ENCODE measurements at regions not wholly inside any gene's neighbourhood (a gene's known extent, or its start where the extent isn't known, plus 50 kb on each side); places are given as distances from the start of the nearest gene placed in this dataset.

DNA sequence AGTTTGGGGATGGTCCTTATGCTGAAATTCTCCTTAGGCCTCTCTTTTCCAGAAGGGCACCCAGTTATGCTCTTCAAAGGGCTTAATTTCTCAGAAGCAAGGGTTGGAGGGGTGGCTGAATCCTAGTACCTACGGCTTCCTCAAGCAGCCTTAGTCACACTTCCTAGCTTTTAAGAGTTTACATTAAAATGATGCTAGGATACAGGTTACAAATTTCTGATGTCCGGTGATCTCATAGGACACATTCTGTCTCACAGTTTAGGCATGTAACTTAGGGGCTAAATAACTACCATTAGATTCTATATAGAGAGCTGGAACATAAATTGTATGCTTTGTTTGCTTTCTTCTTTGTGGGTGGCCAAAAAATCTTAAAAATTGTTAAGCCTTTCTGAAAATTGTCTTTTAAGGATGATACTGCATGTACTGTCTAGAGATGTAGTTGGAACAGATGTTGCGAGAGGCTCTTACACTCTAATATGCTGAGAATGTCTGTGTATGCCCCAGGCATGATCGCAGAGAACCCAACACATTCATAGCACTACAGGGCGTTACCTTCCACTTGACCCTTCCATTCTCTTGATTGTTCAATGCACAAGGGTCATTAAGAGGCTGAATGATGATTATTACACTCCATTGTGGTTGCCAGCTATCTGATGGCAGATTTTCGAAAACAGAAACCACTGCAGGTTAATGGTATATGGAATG, 139.1 kb downstream of the TMEM38B start:
- Histone ChIP-seq H3K4me1 (no peaks in the 10 kb centered on the region), H3K27ac (no peak overlapping the region), H3K9me3 (no peaks in the 10 kb centered on the region), H3K4me3 (no peak overlapping the region), H3K36me3 (no peaks in the 10 kb centered on the region), H3K27me3 (no peaks in the 10 kb centered on the region)
- 92 to 93% methylated on average over 5 of the region's 6 CpGs for WGBS, 2 donors (ENCODE audit: low coverage in 1 of 2)
- TF ChIP-seq, protein P1, sequence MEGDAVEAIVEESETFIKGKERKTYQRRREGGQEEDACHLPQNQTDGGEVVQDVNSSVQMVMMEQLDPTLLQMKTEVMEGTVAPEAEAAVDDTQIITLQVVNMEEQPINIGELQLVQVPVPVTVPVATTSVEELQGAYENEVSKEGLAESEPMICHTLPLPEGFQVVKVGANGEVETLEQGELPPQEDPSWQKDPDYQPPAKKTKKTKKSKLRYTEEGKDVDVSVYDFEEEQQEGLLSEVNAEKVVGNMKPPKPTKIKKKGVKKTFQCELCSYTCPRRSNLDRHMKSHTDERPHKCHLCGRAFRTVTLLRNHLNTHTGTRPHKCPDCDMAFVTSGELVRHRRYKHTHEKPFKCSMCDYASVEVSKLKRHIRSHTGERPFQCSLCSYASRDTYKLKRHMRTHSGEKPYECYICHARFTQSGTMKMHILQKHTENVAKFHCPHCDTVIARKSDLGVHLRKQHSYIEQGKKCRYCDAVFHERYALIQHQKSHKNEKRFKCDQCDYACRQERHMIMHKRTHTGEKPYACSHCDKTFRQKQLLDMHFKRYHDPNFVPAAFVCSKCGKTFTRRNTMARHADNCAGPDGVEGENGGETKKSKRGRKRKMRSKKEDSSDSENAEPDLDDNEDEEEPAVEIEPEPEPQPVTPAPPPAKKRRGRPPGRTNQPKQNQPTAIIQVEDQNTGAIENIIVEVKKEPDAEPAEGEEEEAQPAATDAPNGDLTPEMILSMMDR (IDR thresholded peaks at IDR 0.05), result no peak
- no peak for ATAC-seq

DNA sequence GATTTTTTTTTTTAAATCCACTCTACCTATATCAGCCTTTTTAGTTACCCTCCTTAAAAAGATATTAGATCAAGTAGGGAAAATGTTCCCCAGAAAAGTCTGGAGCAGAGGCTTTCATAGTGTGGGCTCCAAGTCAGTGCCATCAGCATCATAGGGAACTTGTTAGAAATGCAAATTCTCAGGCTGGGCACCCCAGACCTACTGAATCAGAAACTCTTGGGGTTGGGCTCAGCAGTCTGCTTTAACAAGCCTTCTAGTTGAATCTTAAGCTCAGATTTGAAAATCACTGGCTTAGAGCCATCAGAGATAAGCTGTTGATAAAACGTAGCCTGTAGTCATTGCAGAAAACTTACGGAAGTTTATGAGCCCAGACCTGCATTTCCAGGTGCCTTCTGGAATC, 140.1 kb downstream of the TMEM38B start:
- ATAC-seq, result no peak
- TF ChIP-seq EP300 (IDR thresholded peaks at IDR 0.05), result no peak
- TF ChIP-seq, protein P1 (IDR thresholded peaks at IDR 0.05), result no peak
- no peak for TF ChIP-seq POLR2AphosphoS5 (IDR thresholded peaks at IDR 0.05)
- no peak for TF ChIP-seq POLR2A (IDR thresholded peaks at IDR 0.05)
- H3K27ac ChIP-seq, result no peak overlapping the region
- no peaks in the 10 kb centered on the region for H3K9me3 ChIP-seq
- H3K4me1 ChIP-seq, result no peaks in the 10 kb centered on the region
- no peaks in the 10 kb centered on the region for H3K27me3 ChIP-seq
- H3K36me3 ChIP-seq, result no peaks in the 10 kb centered on the region
- 60 to 73% methylated on average over 1 to 2 of the region's 2 CpGs for WGBS, 2 donors (ENCODE audit: low coverage in 1 of 2)
- no peak overlapping the region for H3K4me3 ChIP-seq

DNA sequence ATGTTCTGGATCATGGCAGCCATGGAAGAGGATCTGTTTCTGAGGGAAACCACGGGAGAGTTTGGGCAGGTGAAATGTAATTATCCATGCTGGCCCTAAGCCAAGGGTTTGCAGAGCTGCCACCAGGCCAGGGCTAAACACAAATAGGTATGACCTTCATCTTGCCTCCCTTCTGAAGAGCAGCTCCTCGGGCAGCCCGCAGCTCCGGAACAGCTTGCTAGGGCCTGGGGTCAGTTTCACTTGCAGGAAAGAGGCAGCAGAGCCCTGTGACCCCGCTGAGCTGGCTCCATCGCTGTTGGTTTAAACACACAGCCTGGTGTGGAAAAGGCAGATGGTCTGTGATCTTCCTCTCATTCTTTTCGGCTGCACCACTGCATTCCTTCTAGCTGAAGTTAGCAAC, 141.4 kb downstream of the TMEM38B start:
- no peaks in the 10 kb centered on the region for H3K4me1 ChIP-seq
- H3K4me3 ChIP-seq, result no peak overlapping the region
- 55% methylated on average over 2 of the region's 7 CpGs; no CpG with 5 or more reads in 1 of the 2 donors for WGBS, 2 donors (ENCODE audit: low coverage in 1 of 2)
- no peak for ATAC-seq
- H3K27ac ChIP-seq, result no peak overlapping the region
- TF ChIP-seq EP300 (IDR thresholded peaks at IDR 0.05) (no peak), POLR2A (IDR thresholded peaks at IDR 0.05) (no peak), POLR2AphosphoS5 (IDR thresholded peaks at IDR 0.05) (no peak)
- TF ChIP-seq, protein P1 (IDR thresholded peaks at IDR 0.05), result no peak
- no peaks in the 10 kb centered on the region for H3K27me3 ChIP-seq
- no peaks in the 10 kb centered on the region for H3K36me3 ChIP-seq
- no peaks in the 10 kb centered on the region for H3K9me3 ChIP-seq

DNA sequence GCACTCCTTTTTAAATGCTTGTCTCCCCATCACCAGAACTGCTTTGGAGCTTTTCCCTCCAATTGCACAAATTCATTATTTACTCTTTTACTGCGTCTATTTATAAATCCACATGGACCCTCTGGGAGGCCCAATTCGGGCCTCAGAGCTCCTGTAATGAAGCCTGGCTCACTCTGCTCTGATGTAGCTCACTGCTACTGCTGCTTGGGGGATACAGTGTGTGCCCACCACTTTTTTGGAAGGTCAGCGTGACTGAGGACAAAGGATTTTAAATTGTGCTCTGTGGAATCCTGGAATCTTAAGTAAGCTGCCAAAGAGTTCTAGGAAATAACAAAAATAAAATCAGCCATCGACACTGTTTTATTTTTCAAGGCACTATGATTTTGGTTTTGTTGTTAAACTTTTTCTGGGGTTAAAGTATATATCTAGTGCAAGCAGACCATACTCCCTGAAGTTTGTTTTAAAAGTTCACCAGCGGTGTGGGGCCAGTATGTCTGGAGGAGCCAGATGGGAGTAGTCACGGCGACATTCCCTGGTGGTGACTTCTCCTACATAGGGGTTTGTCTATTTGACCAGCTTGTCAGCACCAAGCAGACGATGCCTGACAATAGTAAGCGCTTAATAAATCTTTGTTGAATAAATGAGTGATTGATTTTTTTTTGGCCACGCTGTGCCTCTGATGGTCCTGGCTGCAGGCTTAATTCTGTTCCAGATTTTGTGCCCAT, 142.8 kb downstream of the TMEM38B start:
- H3K27ac ChIP-seq, result no peak overlapping the region
- 52 to 60% methylated on average over 9 to 10 of the region's 10 CpGs for WGBS, 2 donors (ENCODE audit: low coverage in 1 of 2)
- no peaks in the 10 kb centered on the region for H3K9me3 ChIP-seq
- TF ChIP-seq, protein P1 (IDR thresholded peaks at IDR 0.05), result no peak
- TF ChIP-seq POLR2A (IDR thresholded peaks at IDR 0.05) (no peak), EP300 (IDR thresholded peaks at IDR 0.05) (no peak), POLR2AphosphoS5 (IDR thresholded peaks at IDR 0.05) (no peak)
- no peaks in the 10 kb centered on the region for H3K4me1 ChIP-seq
- H3K27me3 ChIP-seq, result no peaks in the 10 kb centered on the region
- no peak for ATAC-seq
- H3K4me3 ChIP-seq, result no peak overlapping the region
- H3K36me3 ChIP-seq, result no peaks in the 10 kb centered on the region

DNA sequence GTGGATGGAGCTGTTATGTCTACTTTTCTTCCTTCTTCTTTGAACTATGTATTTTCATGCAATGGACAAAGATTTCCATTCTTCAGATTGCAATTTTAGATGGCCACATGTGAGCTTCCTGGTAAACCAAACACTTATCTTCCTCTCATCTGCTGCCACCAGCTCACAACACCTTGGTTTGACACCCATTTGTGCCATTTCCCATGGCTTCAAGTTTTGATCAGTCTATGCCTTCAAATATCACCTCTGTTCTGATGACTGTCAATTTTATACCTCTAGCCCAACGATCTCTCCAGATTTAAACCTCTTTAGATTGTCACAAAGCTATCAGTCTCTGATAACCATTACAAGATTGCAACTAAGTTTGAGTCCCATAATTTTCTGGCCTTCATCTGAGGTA, 147.2 kb downstream of the TMEM38B start:
- 100% methylated on average over 1 of the region's 1 CpG; no CpG with 5 or more reads in 1 of the 2 donors for WGBS, 2 donors (ENCODE audit: low coverage in 1 of 2)
- H3K4me3 ChIP-seq, result no peak overlapping the region
- no peaks in the 10 kb centered on the region for H3K27me3 ChIP-seq
- no peaks in the 10 kb centered on the region for H3K4me1 ChIP-seq
- H3K36me3 ChIP-seq, result no peaks in the 10 kb centered on the region
- no peak for TF ChIP-seq POLR2AphosphoS5 (IDR thresholded peaks at IDR 0.05)
- TF ChIP-seq EP300 (IDR thresholded peaks at IDR 0.05), result no peak
- no peak for TF ChIP-seq POLR2A (IDR thresholded peaks at IDR 0.05)
- TF ChIP-seq, protein P1 (IDR thresholded peaks at IDR 0.05), result no peak
- no peaks in the 10 kb centered on the region for H3K9me3 ChIP-seq
- H3K27ac ChIP-seq, result no peak overlapping the region
- ATAC-seq, result no peak
